Uterus (tissue), 3 donors: ENCODE measurements at regions not wholly inside any gene's neighbourhood (a gene's known extent, or its start where the extent isn't known, plus 50 kb on each side); places are given as distances from the start of the nearest gene placed in this dataset.

ENCODE experiments used
- DNase-seq, 2 donors: peaks; one replicate each; pipeline ENCODE4 v3.0.0-alpha.2; 2019 to 2020
- H3K27ac ChIP-seq, 2 donors: fragments of 200-600 bp; sonication (generic); 1 replicate in 1 of 2; 2 replicates in 1 of 2; pipeline ENCODE4 v1.5.1; 2016 to 2018
- H3K27me3 ChIP-seq, 2 donors: fragments of 200-600 bp; sonication (generic); one replicate each; pipeline ENCODE4 v1.5.1; 2018 to 2019; ENCODE audit warnings: control low read depth in 1 of 2
- H3K36me3 ChIP-seq, 2 donors: fragments of 200-600 bp; sonication (generic); one replicate each; pipeline ENCODE4 v1.5.1; 2019; ENCODE audit warnings: control low read depth in 1 of 2
- H3K4me1 ChIP-seq, 2 donors: fragments of 200-600 bp; sonication (generic); one replicate each; pipeline ENCODE4 v1.5.1; 2018 to 2019; ENCODE audit warnings: control low read depth in 1 of 2
- H3K4me3 ChIP-seq, 2 donors: fragments of 200-600 bp; sonication (generic); 1 replicate in 1 of 2; 2 replicates in 1 of 2; pipeline ENCODE4 v1.5.1; 2018 to 2019; ENCODE audit warnings: mild to moderate bottlenecking in 1 of 2
- H3K9me3 ChIP-seq, 2 donors: fragments of 200-600 bp; sonication (generic); one replicate each; pipeline ENCODE4 v1.5.1; 2019; ENCODE audit warnings: control low read depth in 1 of 2
- CTCF ChIP-seq, 4 experiments: fragments of 200-600 bp in 2 of 4; fragments of 450-650 bp in 2 of 4; sonication (generic) in 2 of 4; IDR thresholded peaks; one replicate each; pipeline ENCODE4 v1.5.1; 2016 to 2019; ENCODE audit warnings: antibody characterized with exemption in 4 of 4, mild to moderate bottlenecking in 2 of 4, moderate library complexity in 1 of 4
- POLR2A ChIP-seq, 2 donors: fragments of 450-650 bp; IDR thresholded peaks; one replicate each; pipeline ENCODE4 v1.6.1; 2016; ENCODE audit warnings: antibody characterized with exemption in 2 of 2, mild to moderate bottlenecking in 1 of 2, moderate library complexity in 1 of 2
- intact Hi-C: fragments of 100-400 bp; cut with DNase I; formaldehyde crosslinking; loops from one replicate; pipeline ENCODE4 v1.15.1; 2023; ENCODE audit warnings: low total_unique reads
- donor health status: DM: yes; HTN: yes; CAD: no.

DNA sequence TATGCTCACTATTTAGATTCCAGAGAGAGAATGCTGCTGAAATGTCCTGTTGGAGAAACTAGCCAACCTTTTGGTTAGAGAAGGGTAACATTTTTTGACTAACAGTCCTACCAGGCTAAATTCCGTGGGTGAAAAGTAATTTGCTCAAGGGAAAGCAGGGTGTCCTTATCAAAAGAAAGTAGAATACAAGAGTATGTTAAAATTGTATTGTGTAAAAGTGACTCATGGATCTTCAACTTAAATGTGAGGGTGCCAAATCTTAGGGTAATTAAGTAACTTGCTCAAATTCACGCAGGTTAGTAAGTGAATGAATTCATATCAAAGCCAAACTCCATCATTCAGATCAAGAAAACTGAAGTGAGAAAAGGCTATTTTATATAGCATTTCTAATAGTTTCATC is 81.7 kb downstream of the PCDH7 start:
- H3K4me3 ChIP-seq, result no peak overlapping the region
- intact Hi-C loops, result no loop called here

GRCh38 chr4:30802622-30803323 is 82.6 kb downstream of the PCDH7 start:
- Histone ChIP-seq H3K9me3 (no peaks in the 10 kb centered on the region), H3K4me3 (no peak overlapping the region), H3K27me3 (no peaks in the 10 kb centered on the region), H3K36me3 (no peaks in the 10 kb centered on the region), H3K4me1 (no peaks in the 10 kb centered on the region), H3K27ac (no peak overlapping the region)
- TF ChIP-seq POLR2A (IDR thresholded peaks at IDR 0.05) (no peak), CTCF (IDR thresholded peaks at IDR 0.05) (no peak)
- DNase-seq, result no peak
- intact Hi-C loops, result no loop called here

More for the DNA sequence above, 81.7 kb downstream of the PCDH7 start:
- H3K27me3 ChIP-seq, result no peaks in the 10 kb centered on the region
- TF ChIP-seq POLR2A (IDR thresholded peaks at IDR 0.05) (no peak), CTCF (IDR thresholded peaks at IDR 0.05) (no peak)
- H3K9me3 ChIP-seq, result no peaks in the 10 kb centered on the region
- no peak for DNase-seq
- H3K27ac ChIP-seq, result no peak overlapping the region
- H3K4me1 ChIP-seq, result no peaks in the 10 kb centered on the region
- no peaks in the 10 kb centered on the region for H3K36me3 ChIP-seq

DNA sequence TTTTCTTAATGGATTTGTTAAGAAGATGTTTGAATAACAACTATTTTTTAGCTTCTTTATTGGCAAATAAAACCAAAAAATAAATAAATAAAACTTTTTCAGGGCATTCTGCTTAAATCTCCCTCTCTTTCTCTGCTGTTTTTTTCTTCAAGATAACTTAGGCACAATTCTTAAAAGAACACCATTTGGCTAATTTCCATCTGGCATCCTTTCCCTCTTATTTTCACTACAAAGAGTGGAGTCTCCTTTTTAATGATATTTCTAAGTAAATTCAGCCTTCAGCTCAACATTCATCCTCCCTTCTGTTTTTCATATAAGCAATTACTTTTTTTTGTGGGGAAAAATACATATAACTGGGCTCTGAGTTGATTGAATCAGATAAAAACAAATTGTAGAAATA is 88.1 kb downstream of the PCDH7 start:
- no peaks in the 10 kb centered on the region for H3K36me3 ChIP-seq
- DNase-seq, result no peak
- no peaks in the 10 kb centered on the region for H3K27me3 ChIP-seq
- H3K4me1 ChIP-seq, result no peaks in the 10 kb centered on the region
- TF ChIP-seq POLR2A (IDR thresholded peaks at IDR 0.05) (no peak), CTCF (IDR thresholded peaks at IDR 0.05) (no peak)
- no peaks in the 10 kb centered on the region for H3K9me3 ChIP-seq
- no peak overlapping the region for H3K27ac ChIP-seq
- H3K4me3 ChIP-seq, result no peak overlapping the region
- intact Hi-C loops, result no loop called here

GRCh38 chr4:30811296-30811695 is 91.1 kb downstream of the PCDH7 start:
- H3K4me3 ChIP-seq, result no peak overlapping the region
- H3K9me3 ChIP-seq, result no peaks in the 10 kb centered on the region
- intact Hi-C loops, result no loop called here
- no peaks in the 10 kb centered on the region for H3K36me3 ChIP-seq
- H3K27ac ChIP-seq, result no peak overlapping the region
- no peaks in the 10 kb centered on the region for H3K4me1 ChIP-seq
- TF ChIP-seq CTCF (IDR thresholded peaks at IDR 0.05), result no peak
- no peak for TF ChIP-seq POLR2A (IDR thresholded peaks at IDR 0.05)
- H3K27me3 ChIP-seq, result no peaks in the 10 kb centered on the region
- DNase-seq, result no peak

DNA sequence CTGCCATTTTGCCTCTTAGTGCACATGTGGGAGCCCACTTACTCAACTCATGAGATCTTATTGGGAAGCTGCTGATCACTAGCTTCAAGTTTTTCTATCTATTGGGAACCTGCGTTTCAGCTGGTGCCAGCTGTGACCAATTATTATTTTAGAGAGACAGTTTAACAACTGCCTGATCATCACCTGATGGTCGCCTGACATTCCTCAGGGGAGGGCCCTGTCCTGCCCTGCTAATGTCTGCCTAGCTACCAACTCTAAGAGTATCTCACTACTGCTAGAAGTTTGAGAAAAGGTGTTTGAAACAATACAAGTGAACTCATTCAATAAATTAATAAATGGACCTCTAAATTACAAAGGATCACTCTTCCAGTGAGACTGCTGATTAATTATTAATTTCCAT is 95.5 kb downstream of the PCDH7 start:
- Histone ChIP-seq H3K4me3 (no peak overlapping the region), H3K27me3 (no peaks in the 10 kb centered on the region), H3K9me3 (no peaks in the 10 kb centered on the region), H3K36me3 (no peaks in the 10 kb centered on the region), H3K27ac (no peak overlapping the region), H3K4me1 (no peaks in the 10 kb centered on the region)
- no peak for DNase-seq
- intact Hi-C loops, result no loop called here
- TF ChIP-seq POLR2A (IDR thresholded peaks at IDR 0.05), result no peak
- no peak for TF ChIP-seq CTCF (IDR thresholded peaks at IDR 0.05)
